Suprapubic skin (tissue), 4 donors: ENCODE measurements at regions not wholly inside any gene's neighbourhood (a gene's known extent, or its start where the extent isn't known, plus 50 kb on each side); places are given as distances from the start of the nearest gene placed in this dataset.

ENCODE experiments used
- DNase-seq, 2 donors: peaks; one replicate each; pipeline ENCODE4 v3.0.0-alpha.2; 2019; ENCODE audit warnings: low spot score in 2 of 2
- H3K27ac ChIP-seq: fragments of 200-600 bp; sonication (generic); one replicate; pipeline ENCODE4 v1.5.1; 2019
- H3K27me3 ChIP-seq: fragments of 200-600 bp; sonication (generic); one replicate; pipeline ENCODE4 v1.5.1; 2019
- H3K36me3 ChIP-seq: fragments of 200-600 bp; sonication (generic); one replicate; pipeline ENCODE4 v1.5.1; 2019
- H3K4me1 ChIP-seq: fragments of 200-600 bp; sonication (generic); one replicate; pipeline ENCODE4 v1.5.1; 2019
- H3K4me3 ChIP-seq: fragments of 200-600 bp; sonication (generic); one replicate; pipeline ENCODE4 v1.5.1; 2019; ENCODE audit warnings: mild to moderate bottlenecking
- H3K9me3 ChIP-seq: fragments of 200-600 bp; sonication (generic); one replicate; pipeline ENCODE4 v1.5.1; 2019
- CTCF ChIP-seq, 2 donors: fragments of 200-600 bp in 1 of 2; fragments of 450-650 bp in 1 of 2; sonication (generic) in 1 of 2; IDR thresholded peaks; one replicate each; pipeline ENCODE4 v1.5.1; 2016 to 2019; ENCODE audit warnings: antibody characterized with exemption in 2 of 2, mild to moderate bottlenecking in 1 of 2, moderate library complexity in 1 of 2
- EP300 ChIP-seq: sonication (generic); formaldehyde crosslinking; IDR thresholded peaks from one replicate; pipeline ENCODE4 v1.6.1; 2017; ENCODE audit warnings: antibody characterized with exemption
- POLR2A ChIP-seq, 2 donors: fragments of 450-650 bp; IDR thresholded peaks; one replicate each; pipeline ENCODE4 v1.6.1; 2017; ENCODE audit warnings: antibody characterized with exemption in 2 of 2, mild to moderate bottlenecking in 2 of 2, moderate library complexity in 2 of 2
- POLR2AphosphoS5 ChIP-seq, 3 donors: sonication (generic); formaldehyde crosslinking; IDR thresholded peaks; one replicate each; pipeline ENCODE4 v1.6.1; 2017; ENCODE audit warnings: antibody characterized with exemption in 3 of 3
- WGBS: methylation state at CpG from one replicate; pipeline ENCODE4 v1.1.5; 2018; 5-methylcytosine and 5-hydroxymethylcytosine counted together

GRCh38 chr13:70694996-70695715 is 586.9 kb upstream of the KLHL1 start:
- Histone ChIP-seq H3K4me3 (no peak overlapping the region), H3K36me3 (no peaks in the 10 kb centered on the region), H3K27ac (no peak overlapping the region), H3K9me3 (peaks cover 5% of the 10 kb centered on the region), H3K27me3 (no peaks in the 10 kb centered on the region), H3K4me1 (no peaks in the 10 kb centered on the region)
- DNase-seq = no peak
- TF ChIP-seq POLR2AphosphoS5 (IDR thresholded peaks at IDR 0.05) (no peak), CTCF (IDR thresholded peaks at IDR 0.05) (no peak), EP300 (no peak), POLR2A (IDR thresholded peaks at IDR 0.05) (no peak)
- 37% methylated on average over 3 of the region's 3 CpGs for WGBS

- TF ChIP-seq POLR2AphosphoS5 (IDR thresholded peaks at IDR 0.05) (no peak), EP300 (no peak), CTCF (IDR thresholded peaks at IDR 0.05) (no peak)
- no peaks in the 10 kb centered on the region for H3K9me3 ChIP-seq
- no peak for DNase-seq
These were observed 560.7 kb upstream of the KLHL1 start for GRCh38 chr13:70668983-70669382.

GRCh38 chr13:70668293-70668692 is 560.0 kb upstream of the KLHL1 start:
- no peak overlapping the region for H3K4me3 ChIP-seq
- no peak overlapping the region for H3K27ac ChIP-seq
- H3K36me3 ChIP-seq = no peaks in the 10 kb centered on the region
- WGBS = 57% methylated on average over 1 of the region's 1 CpG
- TF ChIP-seq EP300 (no peak), POLR2AphosphoS5 (IDR thresholded peaks at IDR 0.05) (no peak), POLR2A (IDR thresholded peaks at IDR 0.05) (no peak), CTCF (IDR thresholded peaks at IDR 0.05) (no peak)
- no peak for DNase-seq
- no peaks in the 10 kb centered on the region for H3K27me3 ChIP-seq
- H3K4me1 ChIP-seq = no peaks in the 10 kb centered on the region
- no peaks in the 10 kb centered on the region for H3K9me3 ChIP-seq

More at GRCh38 chr13:70668983-70669382, 560.7 kb upstream of the KLHL1 start:
- no peaks in the 10 kb centered on the region for H3K27me3 ChIP-seq
- H3K36me3 ChIP-seq = no peaks in the 10 kb centered on the region
- H3K4me3 ChIP-seq = no peak overlapping the region
- H3K4me1 ChIP-seq = no peaks in the 10 kb centered on the region
- H3K27ac ChIP-seq = no peak overlapping the region

GRCh38 chr13:70666883-70667556 is 558.8 kb upstream of the KLHL1 start:
- Histone ChIP-seq H3K27ac (no peak overlapping the region), H3K27me3 (no peaks in the 10 kb centered on the region), H3K4me1 (no peaks in the 10 kb centered on the region), H3K4me3 (no peak overlapping the region), H3K9me3 (no peaks in the 10 kb centered on the region), H3K36me3 (no peaks in the 10 kb centered on the region)
- 95% methylated on average over 1 of the region's 1 CpG for whole genome bisulfite sequencing
- no peak for DNase-seq
- TF ChIP-seq POLR2A (IDR thresholded peaks at IDR 0.05) = no peak
- TF ChIP-seq EP300 = no peak
- TF ChIP-seq POLR2AphosphoS5 (IDR thresholded peaks at IDR 0.05) = no peak
- no peak for TF ChIP-seq CTCF (IDR thresholded peaks at IDR 0.05)

- H3K27ac ChIP-seq = no peak overlapping the region
- no peak for DNase-seq
- TF ChIP-seq POLR2AphosphoS5 (IDR thresholded peaks at IDR 0.05) (no peak), CTCF (IDR thresholded peaks at IDR 0.05) (no peak), POLR2A (IDR thresholded peaks at IDR 0.05) (no peak), EP300 (no peak)
- H3K4me3 ChIP-seq = no peak overlapping the region
- no peaks in the 10 kb centered on the region for H3K27me3 ChIP-seq
- H3K36me3 ChIP-seq = no peaks in the 10 kb centered on the region
- H3K4me1 ChIP-seq = no peaks in the 10 kb centered on the region
- WGBS = 81% methylated on average over 1 of the region's 1 CpG
- H3K9me3 ChIP-seq = no peaks in the 10 kb centered on the region
These were observed 554.1 kb upstream of the KLHL1 start for GRCh38 chr13:70662231-70662940.
